CD8-positive, alpha-beta memory T cell (primary cell): ENCODE measurements at regions not wholly inside any gene's neighbourhood (a gene's known extent, or its start where the extent isn't known, plus 50 kb on each side); places are given as distances from the start of the nearest gene placed in this dataset.

Experiments used
- CTCF ChIA-PET: fragments of 350-600 bp; sonication (Branson Sonifier 250); formaldehyde crosslinking; loops from one replicate; lab custom pipeline; 2021; ENCODE audit warnings: antibody characterized with exemption; lab: Charles Lee
- POLR2A ChIA-PET: fragments of 350-600 bp; sonication (Branson Sonifier 250); formaldehyde crosslinking; loops from one replicate; lab custom pipeline; 2021; ENCODE audit warnings: antibody characterized with exemption; lab: Charles Lee
- DNase-seq, 5 donors: peaks; one replicate each; pipeline versions ENCODE4 v3.0.0 to v3.0.0-alpha.2; 2020 to 2022; ENCODE audit warnings: mixed read lengths in 1 of 5
- H3K27ac ChIP-seq: one replicate; pipeline ENCODE4 v1.7.0; 2013; ENCODE audit warnings: low read depth, mild to moderate bottlenecking, low read length, moderate library complexity
- H3K27me3 ChIP-seq: 2 replicates; pipeline ENCODE4 v1.7.0; 2013; ENCODE audit warnings: low read length, mild to moderate bottlenecking; ENCODE audit not compliant: insufficient read depth, poor library complexity, severe bottlenecking
- H3K36me3 ChIP-seq: 2 replicates; pipeline ENCODE4 v1.7.0; 2013; ENCODE audit warnings: mild to moderate bottlenecking, low read length, moderate library complexity; ENCODE audit not compliant: insufficient read depth
- H3K4me1 ChIP-seq: 2 replicates; pipeline ENCODE4 v1.7.0; 2013; ENCODE audit warnings: mild to moderate bottlenecking, low read length, moderate library complexity; ENCODE audit not compliant: insufficient read depth
- H3K4me3 ChIP-seq: 2 replicates; pipeline ENCODE4 v1.7.0; 2013; ENCODE audit warnings: mild to moderate bottlenecking, low read length
- H3K9me3 ChIP-seq: 2 replicates; pipeline ENCODE4 v1.7.0; 2013; ENCODE audit warnings: mild to moderate bottlenecking, low read length
- H3K27ac Mint-ChIP-seq, 8 donors: one replicate each; pipeline ENCODE4 v1.8.0; 2020 to 2021; ENCODE audit warnings: mixed read lengths in 8 of 8, mild to moderate bottlenecking in 6 of 8, inconsistent platforms in 3 of 8, moderate library complexity in 3 of 8
- H3K27me3 Mint-ChIP-seq, 2 donors: one replicate each; pipeline ENCODE4 v1.8.0; 2020 to 2021; ENCODE audit warnings: mixed read lengths in 2 of 2, mild to moderate bottlenecking in 1 of 2, moderate library complexity in 1 of 2
- H3K36me3 Mint-ChIP-seq, 3 donors: one replicate each; pipeline ENCODE4 v1.8.0; 2020 to 2021; ENCODE audit warnings: mixed read lengths in 3 of 3, inconsistent platforms in 1 of 3, mild to moderate bottlenecking in 1 of 3
- H3K4me1 Mint-ChIP-seq, 3 donors: one replicate each; pipeline ENCODE4 v1.8.0; 2020 to 2021; ENCODE audit warnings: mixed read lengths in 3 of 3, inconsistent platforms in 1 of 3, mild to moderate bottlenecking in 1 of 3
- H3K4me3 Mint-ChIP-seq, 7 donors: one replicate each; pipeline ENCODE4 v1.8.0; 2020 to 2021; ENCODE audit warnings: mixed read lengths in 7 of 7, mild to moderate bottlenecking in 6 of 7, moderate library complexity in 4 of 7, inconsistent platforms in 2 of 7
- H3K9me3 Mint-ChIP-seq, 5 donors: one replicate each; pipeline ENCODE4 v1.8.0; 2020 to 2022; ENCODE audit warnings: mixed read lengths in 5 of 5, mild to moderate bottlenecking in 3 of 5, moderate library complexity in 2 of 5, inconsistent platforms in 1 of 5

- Mint-ChIP-seq H3K27ac (no peak overlapping the region), H3K27me3 (no peaks in the 10 kb centered on the region), H3K4me1 (no peaks in the 10 kb centered on the region), H3K9me3 (peaks cover 0 to 5% (median 3%) of the 10 kb centered on the region in 5 donors), H3K36me3 (peaks cover 0 to 8% (median 5%) of the 10 kb centered on the region in 3 donors), H3K4me3 (no peak overlapping the region)
- Histone ChIP-seq H3K4me3 (no peak overlapping the region), H3K36me3 (no peaks in the 10 kb centered on the region), H3K27ac (no peak overlapping the region), H3K4me1 (no peaks in the 10 kb centered on the region), H3K9me3 (no peaks in the 10 kb centered on the region), H3K27me3 (no peaks in the 10 kb centered on the region)
- no peak for DNase-seq
- ChIA-PET POLR2A (no interaction called here), CTCF (no interaction called here)
These were observed 87.3 kb upstream of the TOMM7 start for GRCh38 chr7:22909917-22910316.

- ChIA-PET CTCF (no interaction called here), POLR2A (no interaction called here)
- Mint-ChIP-seq H3K36me3 (peaks cover 0 to 6% (median 3%) of the 10 kb centered on the region in 3 donors), H3K27ac (no peak overlapping the region), H3K9me3 (peaks cover 0 to 6% (median 0%) of the 10 kb centered on the region in 5 donors), H3K4me3 (no peak overlapping the region), H3K27me3 (no peaks in the 10 kb centered on the region), H3K4me1 (no peaks in the 10 kb centered on the region)
- Histone ChIP-seq H3K9me3 (no peaks in the 10 kb centered on the region), H3K4me3 (no peak overlapping the region), H3K27ac (no peak overlapping the region), H3K4me1 (no peaks in the 10 kb centered on the region), H3K36me3 (no peaks in the 10 kb centered on the region), H3K27me3 (no peaks in the 10 kb centered on the region)
- DNase-seq = no peak
These were observed 85.2 kb upstream of the TOMM7 start for GRCh38 chr7:22907805-22908204.

DNA sequence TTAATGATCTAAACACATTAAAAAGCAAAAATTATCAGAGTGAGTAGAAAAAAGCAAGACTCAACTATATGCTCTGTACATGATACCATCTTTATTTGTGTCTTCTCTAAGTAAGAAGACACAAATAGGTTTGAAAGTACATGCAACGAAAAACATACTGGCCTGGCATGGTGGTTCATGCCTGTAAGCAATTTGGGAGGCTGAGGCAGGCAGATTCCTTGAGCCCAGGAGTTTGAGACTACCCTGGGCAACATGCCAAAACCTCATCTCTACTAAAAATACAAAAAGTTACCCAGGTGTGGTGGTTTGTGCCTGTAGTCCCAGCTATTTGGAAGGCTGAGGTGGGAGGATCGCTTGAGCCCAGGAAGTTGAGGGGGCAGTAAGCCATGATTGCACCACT is 78.1 kb upstream of the TOMM7 start:
- H3K27me3 ChIP-seq = no peaks in the 10 kb centered on the region
- Mint-ChIP-seq H3K36me3 (peaks cover 0 to 6% (median 0%) of the 10 kb centered on the region in 3 donors), H3K27ac (no peak overlapping the region), H3K27me3 (peaks cover 7 to 10% of the 10 kb centered on the region in 2 donors), H3K4me3 (no peak overlapping the region), H3K4me1 (no peaks in the 10 kb centered on the region), H3K9me3 (peaks cover 0 to 6% (median 0%) of the 10 kb centered on the region in 5 donors)
- no peak overlapping the region for H3K4me3 ChIP-seq
- H3K36me3 ChIP-seq = no peaks in the 10 kb centered on the region
- POLR2A ChIA-PET = no interaction called here
- no peaks in the 10 kb centered on the region for H3K4me1 ChIP-seq
- DNase-seq = no peak
- CTCF ChIA-PET = no interaction called here
- no peaks in the 10 kb centered on the region for H3K9me3 ChIP-seq
- H3K27ac ChIP-seq = no peak overlapping the region

DNA sequence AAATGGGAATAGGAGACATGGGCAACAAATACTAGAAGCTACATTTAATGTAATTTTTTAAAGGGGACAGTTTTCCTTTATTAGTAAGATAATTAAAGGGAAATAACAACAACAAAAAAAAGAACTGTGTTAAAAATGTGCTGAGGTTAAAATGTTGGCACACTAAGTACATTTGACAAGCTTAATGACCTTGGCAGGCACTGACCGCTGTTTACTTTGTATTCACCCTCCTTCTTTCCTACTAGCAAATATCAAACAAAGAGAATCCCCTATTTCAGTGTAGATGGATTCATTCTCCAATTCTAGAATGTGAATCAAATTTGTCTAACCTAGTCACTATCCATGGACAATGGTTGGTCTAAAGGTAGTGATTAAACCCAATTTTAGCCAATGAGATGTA is 77.5 kb upstream of the TOMM7 start:
- Mint-ChIP-seq H3K4me1 (no peaks in the 10 kb centered on the region), H3K4me3 (no peak overlapping the region), H3K27ac (no peak overlapping the region), H3K36me3 (peaks cover 0 to 6% (median 0%) of the 10 kb centered on the region in 3 donors), H3K27me3 (peaks cover 7 to 14% of the 10 kb centered on the region in 2 donors), H3K9me3 (peaks cover 0 to 6% (median 0%) of the 10 kb centered on the region in 5 donors)
- ChIA-PET CTCF (no interaction called here), POLR2A (no interaction called here)
- no peak for DNase-seq
- Histone ChIP-seq H3K27ac (no peak overlapping the region), H3K4me3 (no peak overlapping the region), H3K36me3 (no peaks in the 10 kb centered on the region), H3K9me3 (no peaks in the 10 kb centered on the region), H3K27me3 (no peaks in the 10 kb centered on the region), H3K4me1 (no peaks in the 10 kb centered on the region)

GRCh38 chr7:22896917-22897316 is 74.3 kb upstream of the TOMM7 start:
- peak overlapping the region in 1 of 8 donors; percentile 8 for H3K27ac Mint-ChIP-seq
- Histone ChIP-seq H3K27ac (no peak overlapping the region), H3K4me1 (no peaks in the 10 kb centered on the region), H3K4me3 (no peak overlapping the region), H3K9me3 (no peaks in the 10 kb centered on the region), H3K36me3 (no peaks in the 10 kb centered on the region), H3K27me3 (no peaks in the 10 kb centered on the region)
- no peaks in the 10 kb centered on the region for H3K36me3 Mint-ChIP-seq
- no peak overlapping the region for H3K4me3 Mint-ChIP-seq
- DNase-seq = no peak
- H3K27me3 Mint-ChIP-seq = peaks cover 5 to 28% of the 10 kb centered on the region in 2 donors
- ChIA-PET CTCF (no interaction called here), POLR2A (no interaction called here)
- H3K9me3 Mint-ChIP-seq = no peaks in the 10 kb centered on the region
- H3K4me1 Mint-ChIP-seq = no peaks in the 10 kb centered on the region

- H3K36me3 ChIP-seq = no peaks in the 10 kb centered on the region
- peaks cover 4 to 28% of the 10 kb centered on the region in 2 donors for H3K27me3 Mint-ChIP-seq
- H3K27me3 ChIP-seq = no peaks in the 10 kb centered on the region
- ChIA-PET POLR2A (no interaction called here), CTCF (interaction anchor here (1.4 kb wide), 1 partner anchor 43 kb away, joined by 3 read pairs; no protein-coding TSS in a partner anchor)
- H3K4me3 ChIP-seq = no peak overlapping the region
- H3K4me1 ChIP-seq = no peaks in the 10 kb centered on the region
- no peak overlapping the region for H3K27ac Mint-ChIP-seq
- H3K9me3 ChIP-seq = no peaks in the 10 kb centered on the region
- no peaks in the 10 kb centered on the region for H3K4me1 Mint-ChIP-seq
- no peaks in the 10 kb centered on the region for H3K36me3 Mint-ChIP-seq
- no peak for DNase-seq
- no peak overlapping the region for H3K27ac ChIP-seq
- H3K4me3 Mint-ChIP-seq = no peak overlapping the region
- H3K9me3 Mint-ChIP-seq = no peaks in the 10 kb centered on the region
These were observed 73.1 kb upstream of the TOMM7 start for GRCh38 chr7:22895828-22896165.

DNA sequence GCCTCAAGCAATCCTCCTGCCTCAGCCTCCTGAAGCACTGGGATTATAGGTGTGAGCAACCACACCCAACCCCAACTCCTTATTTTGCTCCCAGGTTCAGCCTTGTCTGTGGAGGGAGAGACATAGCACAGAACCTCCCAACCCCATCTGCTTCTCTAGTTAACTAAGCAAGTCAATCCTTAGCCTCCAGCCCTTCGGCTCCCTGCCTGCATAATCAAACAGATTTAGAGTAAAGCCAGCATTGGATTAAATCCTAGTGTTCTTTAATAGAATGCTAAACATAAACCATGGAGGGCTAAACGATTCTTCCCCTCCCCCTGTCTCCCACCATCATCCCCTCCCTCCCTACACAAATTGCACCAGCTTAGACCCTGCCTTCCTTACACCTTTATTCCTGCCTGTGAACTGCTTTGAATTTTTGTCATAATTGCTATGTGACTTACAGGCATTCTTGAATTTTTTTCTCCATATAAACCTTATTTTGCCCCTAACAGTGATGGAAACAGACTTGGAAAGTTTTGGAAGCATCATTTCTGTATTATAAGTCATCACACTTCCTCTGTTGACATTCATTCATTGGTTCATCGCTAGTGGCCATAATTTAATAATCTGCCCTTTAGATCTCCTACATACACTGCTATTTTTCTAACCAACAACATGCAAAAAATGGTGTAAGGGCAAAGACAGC is 72.6 kb upstream of the TOMM7 start:
- Histone ChIP-seq H3K36me3 (no peaks in the 10 kb centered on the region), H3K4me3 (no peak overlapping the region), H3K9me3 (no peaks in the 10 kb centered on the region), H3K4me1 (no peaks in the 10 kb centered on the region), H3K27me3 (no peaks in the 10 kb centered on the region), H3K27ac (no peak overlapping the region)
- Mint-ChIP-seq H3K36me3 (no peaks in the 10 kb centered on the region), H3K27me3 (peaks cover 4 to 28% of the 10 kb centered on the region in 2 donors), H3K4me3 (no peak overlapping the region), H3K4me1 (no peaks in the 10 kb centered on the region), H3K9me3 (no peaks in the 10 kb centered on the region), H3K27ac (no peak overlapping the region)
- CTCF ChIA-PET = interaction anchor here (1.4 kb wide), 1 partner anchor 42 kb away, joined by 3 read pairs; no protein-coding TSS in a partner anchor
- DNase-seq = no peak
- POLR2A ChIA-PET = no interaction called here

DNA sequence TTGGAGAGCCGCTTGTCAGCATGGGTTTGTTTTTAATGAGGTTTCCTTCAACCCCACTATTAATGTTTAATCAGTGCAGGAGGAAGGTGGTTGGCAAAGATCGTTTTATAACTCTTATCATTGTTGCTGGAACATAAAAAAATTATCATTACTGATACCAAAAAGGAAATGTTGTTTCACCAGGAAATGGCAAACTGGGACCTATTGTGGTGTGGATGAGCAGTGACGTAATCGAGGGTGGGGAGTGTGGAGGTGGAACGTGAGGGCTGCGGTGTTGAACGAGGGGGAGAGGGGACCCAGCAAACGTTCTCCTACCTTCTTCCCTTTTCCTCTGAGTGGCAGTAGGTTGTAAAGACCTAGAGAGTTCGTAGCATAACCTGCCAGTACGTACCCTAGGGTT is 71.9 kb upstream of the TOMM7 start:
- Histone ChIP-seq H3K9me3 (no peaks in the 10 kb centered on the region), H3K4me3 (no peak overlapping the region), H3K27ac (no peak overlapping the region), H3K4me1 (no peaks in the 10 kb centered on the region), H3K27me3 (no peaks in the 10 kb centered on the region), H3K36me3 (no peaks in the 10 kb centered on the region)
- Mint-ChIP-seq H3K27me3 (peaks cover 4 to 28% of the 10 kb centered on the region in 2 donors), H3K27ac (no peak overlapping the region), H3K4me3 (no peak overlapping the region), H3K36me3 (peaks cover 0 to 2% (median 0%) of the 10 kb centered on the region in 3 donors), H3K4me1 (no peaks in the 10 kb centered on the region), H3K9me3 (no peaks in the 10 kb centered on the region)
- CTCF ChIA-PET = no interaction called here
- no peak for DNase-seq
- POLR2A ChIA-PET = no interaction called here
